NB4 (cell line): ENCODE measurements at regions not wholly inside any gene's neighbourhood (a gene's known extent, or its start where the extent isn't known, plus 50 kb on each side); places are given as distances from the start of the nearest gene placed in this dataset.

Experiments
- CTCF ChIP-seq: IDR thresholded peaks from one replicate; pipeline ENCODE4 v1.5.1; 2012; ENCODE audit warnings: low read depth, low read length
- MAX ChIP-seq: IDR thresholded peaks from 2 replicates; pipeline ENCODE4 v1.6.1; 2011; ENCODE audit warnings: low read depth, low read length
- MYC ChIP-seq: IDR thresholded peaks from 2 replicates; pipeline ENCODE4 v1.6.1; 2011; ENCODE audit warnings: low read depth, low read length
- POLR2A ChIP-seq: IDR thresholded peaks from 2 replicates; pipeline ENCODE4 v1.6.1; 2011; ENCODE audit warnings: mild to moderate bottlenecking; ENCODE audit not compliant: insufficient read length; ENCODE audit errors: extremely low read depth

- TF ChIP-seq POLR2A (no peak), CTCF (no peak), MAX (no peak), MYC (no peak)
Measured at GRCh38 chr11:130652671-130653335, 204.4 kb downstream of the ADAMTS15 start.
